ENCODE measurements at regions not wholly inside any gene's neighbourhood (a gene's known extent, or its start where the extent isn't known, plus 50 kb on each side); places are given as distances from the start of the nearest gene placed in this dataset.
A peak's percentile ranks its signal among the peaks of the same experiment; 100 is the strongest.

DNA sequence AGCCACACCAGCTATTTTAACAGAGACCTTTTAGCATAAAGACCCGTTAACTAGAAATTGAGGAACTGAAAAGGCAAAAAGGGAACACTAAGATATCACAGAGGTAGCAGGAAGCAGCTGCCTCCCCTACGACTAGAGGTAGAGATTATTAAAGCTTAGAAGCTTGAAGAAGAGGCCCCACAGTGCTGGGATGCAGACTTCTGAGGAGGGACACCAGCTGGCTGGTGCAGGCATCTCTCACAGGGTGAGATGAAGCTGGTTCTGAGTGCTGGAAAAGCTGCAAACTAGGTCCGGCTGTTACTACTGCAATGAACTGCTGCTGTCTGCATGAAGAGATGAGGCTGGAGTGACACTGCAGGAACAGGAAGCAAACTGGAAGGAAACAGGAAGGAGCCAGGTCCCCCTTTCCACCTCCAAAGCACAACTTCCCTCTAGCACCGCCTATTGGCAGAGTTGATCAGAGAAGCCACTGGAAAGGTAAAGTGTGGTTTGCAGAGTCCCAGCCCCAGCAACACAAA, 61.2 kb upstream of the MRPS9 start:
- H3K9me3 ChIP-seq (ENCODE audit: control insufficient read depth, low read depth, low read length), result no peaks in the 10 kb centered on the region
- peaks cover 16% of the 10 kb centered on the region for H3K27me3 Mint-ChIP-seq (ENCODE audit: low read depth)
- TF ChIP-seq, protein P1, sequence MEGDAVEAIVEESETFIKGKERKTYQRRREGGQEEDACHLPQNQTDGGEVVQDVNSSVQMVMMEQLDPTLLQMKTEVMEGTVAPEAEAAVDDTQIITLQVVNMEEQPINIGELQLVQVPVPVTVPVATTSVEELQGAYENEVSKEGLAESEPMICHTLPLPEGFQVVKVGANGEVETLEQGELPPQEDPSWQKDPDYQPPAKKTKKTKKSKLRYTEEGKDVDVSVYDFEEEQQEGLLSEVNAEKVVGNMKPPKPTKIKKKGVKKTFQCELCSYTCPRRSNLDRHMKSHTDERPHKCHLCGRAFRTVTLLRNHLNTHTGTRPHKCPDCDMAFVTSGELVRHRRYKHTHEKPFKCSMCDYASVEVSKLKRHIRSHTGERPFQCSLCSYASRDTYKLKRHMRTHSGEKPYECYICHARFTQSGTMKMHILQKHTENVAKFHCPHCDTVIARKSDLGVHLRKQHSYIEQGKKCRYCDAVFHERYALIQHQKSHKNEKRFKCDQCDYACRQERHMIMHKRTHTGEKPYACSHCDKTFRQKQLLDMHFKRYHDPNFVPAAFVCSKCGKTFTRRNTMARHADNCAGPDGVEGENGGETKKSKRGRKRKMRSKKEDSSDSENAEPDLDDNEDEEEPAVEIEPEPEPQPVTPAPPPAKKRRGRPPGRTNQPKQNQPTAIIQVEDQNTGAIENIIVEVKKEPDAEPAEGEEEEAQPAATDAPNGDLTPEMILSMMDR (conservative IDR thresholded peaks at IDR 0.05), result peak; percentile 66
- H3K27ac Mint-ChIP-seq, result peak overlapping the region in 1 of 3 experiments; percentile 22; a peak in 1 of 7 replicates
- no peaks in the 10 kb centered on the region for H3K36me3 Mint-ChIP-seq (ENCODE audit: insufficient read depth in 1 of 3, low read depth in 3 of 3)
- no peak overlapping the region for H4K8ac ChIP-seq (replicated peaks; ENCODE audit: insufficient read length, low read depth, low read length)
- no peak overlapping the region for H2BK12ac ChIP-seq (ENCODE audit: insufficient read length, low read depth, low read length)
- H2AFZ ChIP-seq (ENCODE audit: low read length), result peak overlapping the region; percentile 90
- no peaks in the 10 kb centered on the region for H3K23me2 ChIP-seq (ENCODE audit: insufficient read length, low read depth, low read length, poor library complexity, severe bottlenecking)
- H3K4me1 ChIP-seq (ENCODE audit: insufficient read depth, low read length), result no peaks in the 10 kb centered on the region
- no peak overlapping the region for H4K5ac ChIP-seq (ENCODE audit: insufficient read length, low read depth, low read length)
- no peak overlapping the region for H2BK15ac ChIP-seq (ENCODE audit: low read depth, low read length)
- H3K56ac ChIP-seq (ENCODE audit: insufficient read length, low read depth, low read length), result no peak overlapping the region
- H3K9ac ChIP-seq (ENCODE audit: extremely low read depth, insufficient read length, low read length), result no peak overlapping the region
- H3K18ac ChIP-seq (ENCODE audit: insufficient read length, low read depth, low read length), result no peak overlapping the region
- H3K14ac ChIP-seq (ENCODE audit: insufficient read depth, low read length), result no peak overlapping the region
- H3K27ac ChIP-seq (ENCODE audit: insufficient read length, low read depth, low read length), result no peak overlapping the region
- no peak overlapping the region for H3K4me2 ChIP-seq (ENCODE audit: insufficient read depth, insufficient read length, low read length)
- H3K23ac ChIP-seq (ENCODE audit: insufficient read length, low read depth, low read length), result no peak overlapping the region
- H3K79me2 ChIP-seq (ENCODE audit: insufficient read depth, low read length), result no peaks in the 10 kb centered on the region
- H3K27me3 ChIP-seq (ENCODE audit: insufficient read depth, low read length), result no peaks in the 10 kb centered on the region
- no peak overlapping the region for H4K91ac ChIP-seq (ENCODE audit: insufficient read length, low read depth, low read length)
- no peak overlapping the region for H2BK120ac ChIP-seq (ENCODE audit: low read depth, low read length, poor library complexity, severe bottlenecking)
- no peaks in the 10 kb centered on the region; a peak in 1 of 5 replicates for H3K9me3 Mint-ChIP-seq
- H3K4me1 Mint-ChIP-seq, result no peaks in the 10 kb centered on the region
- H3K4me3 Mint-ChIP-seq, result no peak overlapping the region
- H2BK5ac ChIP-seq (ENCODE audit: insufficient read length, low read length), result no peak overlapping the region
- H3K4ac ChIP-seq (ENCODE audit: low read depth, low read length), result no peak overlapping the region
- no peaks in the 10 kb centered on the region for H4K20me1 ChIP-seq (ENCODE audit: control insufficient read depth, insufficient read depth, insufficient read length)
- DNase-seq, result peak; percentile 61
- H2BK20ac ChIP-seq (ENCODE audit: low read depth, low read length, poor library complexity, severe bottlenecking), result no peak overlapping the region
- H3T11ph ChIP-seq (ENCODE audit: low read length), result no peak overlapping the region
- no peaks in the 10 kb centered on the region for H3K79me1 ChIP-seq (ENCODE audit: insufficient read depth, low read depth, low read length, poor library complexity, severe bottlenecking)
- WGBS (ENCODE audit: extremely low coverage, insufficient read length, low lambda C conversion rate), result no CpG with 5 or more reads among the region's 4 CpGs
- no peak overlapping the region for H2AK5ac ChIP-seq (ENCODE audit: insufficient read length, low read length)
